ENCODE measurements at regions not wholly inside any gene's neighbourhood (a gene's known extent, or its start where the extent isn't known, plus 50 kb on each side); places are given as distances from the start of the nearest gene placed in this dataset.

DNA sequence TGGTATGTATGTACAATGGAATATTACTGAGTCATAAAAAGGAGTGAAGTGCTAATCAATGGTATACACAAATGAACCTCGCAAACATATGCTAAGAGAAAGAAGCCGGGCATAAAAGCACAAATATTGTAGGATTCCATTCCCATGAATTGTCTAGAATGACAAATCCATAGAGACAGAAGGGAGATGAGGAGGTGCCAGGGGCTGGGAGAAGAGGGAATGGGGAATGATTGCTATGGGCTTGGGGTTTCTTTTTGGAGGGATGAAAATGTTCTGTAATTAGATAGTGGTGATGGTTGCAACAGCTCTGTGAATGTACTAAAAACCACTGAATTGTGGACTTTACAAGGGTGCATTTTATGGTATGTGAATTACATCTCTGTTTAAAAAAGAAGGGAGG is 73.5 kb downstream of the GLI2 start:
- no peak for DNase-seq (ENCODE audit: low read depth in 2 of 2)

DNA sequence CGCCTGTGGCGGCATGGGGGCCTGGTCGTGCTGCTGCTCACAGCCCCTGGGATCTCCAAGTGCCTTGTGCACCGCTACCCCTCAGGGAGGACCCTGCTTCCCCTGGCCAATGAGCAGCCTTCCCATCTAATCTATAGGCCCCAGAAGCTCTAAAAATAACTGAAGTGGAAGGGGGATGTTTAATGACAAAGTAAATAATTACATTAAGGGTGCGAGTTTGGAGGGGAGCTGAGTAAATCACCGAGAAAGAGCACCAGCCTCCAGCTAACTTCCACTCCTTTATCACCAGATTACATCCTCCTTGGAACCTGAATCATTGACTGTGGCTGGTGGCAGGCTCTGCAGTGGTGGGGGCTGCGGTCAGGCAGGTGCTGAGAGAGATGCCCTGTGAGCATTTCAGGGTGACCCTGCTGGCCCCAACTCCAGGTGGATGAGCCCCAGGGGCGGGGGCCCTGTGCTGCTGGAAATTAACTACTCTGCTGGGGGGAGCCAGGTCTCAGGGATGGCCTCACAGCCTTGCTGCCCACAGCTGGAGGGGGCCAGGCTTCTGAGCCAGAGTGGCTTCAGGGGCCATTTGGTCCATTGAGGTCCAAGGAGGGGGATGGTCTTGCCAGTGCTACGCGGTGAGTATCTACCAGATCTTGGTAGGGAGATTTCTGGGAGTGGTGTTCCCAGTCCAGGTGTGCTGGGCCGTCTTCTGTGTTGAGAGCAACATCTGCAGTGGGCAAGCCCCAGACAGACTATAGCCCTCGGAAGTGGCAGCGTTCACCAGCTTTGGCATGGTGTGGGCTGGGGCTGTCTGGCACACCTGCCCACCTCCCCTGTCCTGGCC is 74.2 kb downstream of the GLI2 start:
- no peak for DNase-seq (ENCODE audit: low read depth in 2 of 2)

DNA sequence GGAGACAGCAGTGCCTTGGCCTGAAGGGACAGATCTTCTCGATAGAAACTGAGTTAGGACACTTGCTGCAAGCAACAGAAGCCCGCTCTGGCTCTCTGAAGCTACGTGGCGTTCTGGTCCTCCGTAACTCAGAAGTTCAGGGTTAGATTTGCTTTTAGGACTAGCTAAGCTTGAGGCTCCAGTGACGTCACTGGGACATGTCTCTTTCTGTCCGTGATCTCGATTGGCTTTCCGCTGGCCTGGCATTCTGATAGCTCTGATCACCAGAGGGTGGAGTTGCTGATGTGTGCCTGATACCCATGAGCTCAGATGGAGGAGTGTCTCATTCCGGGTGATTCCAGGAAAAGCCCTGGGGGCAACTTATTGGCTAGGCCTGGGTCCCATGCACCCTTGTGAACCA is 75.0 kb downstream of the GLI2 start:
- no peak for DNase-seq (ENCODE audit: low read depth in 2 of 2)

DNA sequence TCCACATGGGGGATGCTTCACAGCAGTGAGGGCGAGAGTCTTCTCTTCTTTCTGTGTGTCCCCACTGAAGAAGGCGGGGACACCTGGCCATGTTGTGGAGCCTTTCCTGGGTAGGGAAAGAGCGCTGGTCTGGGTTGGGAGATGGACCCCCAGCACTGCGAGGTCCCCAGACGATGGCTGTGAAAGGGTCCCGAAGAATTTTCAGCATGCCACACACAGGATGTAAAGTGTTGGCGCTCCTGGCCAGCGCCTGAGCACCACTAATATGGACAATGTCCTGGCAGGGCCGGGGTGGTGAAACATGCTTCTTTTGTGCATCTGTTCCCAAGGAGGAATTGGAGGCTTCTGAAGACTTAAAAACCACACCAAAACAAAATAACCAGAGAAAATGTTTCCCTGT is 77.2 kb downstream of the GLI2 start:
- DNase-seq (ENCODE audit: low read depth in 2 of 2) = no peak

GRCh38 chr2:120814352-120814751 is 78.7 kb downstream of the GLI2 start:
- no peak for DNase-seq (ENCODE audit: low read depth in 2 of 2)

GRCh38 chr2:120815292-120815691 is 79.6 kb downstream of the GLI2 start:
- no peak for DNase-seq (ENCODE audit: low read depth in 2 of 2)

GRCh38 chr2:120817136-120817955 is 81.7 kb downstream of the GLI2 start:
- no peak for DNase-seq (ENCODE audit: low read depth in 2 of 2)

- DNase-seq (ENCODE audit: low read depth in 2 of 2) = no peak
Observed at GRCh38 chr2:120817956-120818325, 82.3 kb downstream of the GLI2 start.

DNA sequence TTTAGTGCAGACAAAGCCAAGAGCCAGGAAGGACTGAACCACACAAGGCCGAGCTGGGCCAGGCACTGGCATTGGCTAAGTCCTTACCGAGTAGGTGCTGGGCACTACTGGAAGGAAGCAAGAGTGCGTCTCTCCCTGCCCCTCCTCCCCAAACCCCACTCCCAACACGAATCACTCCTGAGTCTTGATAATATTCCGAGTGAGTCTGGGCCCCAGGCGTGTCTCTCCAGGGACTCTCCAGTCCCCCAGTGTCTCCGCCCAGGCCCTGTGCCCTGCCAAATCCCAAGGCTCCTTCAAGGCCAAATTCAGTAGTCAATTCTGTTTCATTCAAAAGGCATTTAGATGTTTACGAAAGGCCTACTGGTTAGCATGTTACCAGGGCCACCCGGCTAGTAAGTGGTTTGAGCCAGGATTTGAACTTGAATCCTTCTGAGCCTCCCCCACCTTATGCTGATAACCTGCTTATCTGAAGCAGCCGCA is 82.8 kb downstream of the GLI2 start:
- no peak for DNase-seq (ENCODE audit: low read depth in 2 of 2)

- DNase-seq (ENCODE audit: low read depth in 2 of 2) = no peak
Observed at GRCh38 chr2:120819720-120820210, 84.1 kb downstream of the GLI2 start.

GRCh38 chr2:120820263-120820952 is 84.7 kb downstream of the GLI2 start:
- no peak for DNase-seq (ENCODE audit: low read depth in 2 of 2)

DNA sequence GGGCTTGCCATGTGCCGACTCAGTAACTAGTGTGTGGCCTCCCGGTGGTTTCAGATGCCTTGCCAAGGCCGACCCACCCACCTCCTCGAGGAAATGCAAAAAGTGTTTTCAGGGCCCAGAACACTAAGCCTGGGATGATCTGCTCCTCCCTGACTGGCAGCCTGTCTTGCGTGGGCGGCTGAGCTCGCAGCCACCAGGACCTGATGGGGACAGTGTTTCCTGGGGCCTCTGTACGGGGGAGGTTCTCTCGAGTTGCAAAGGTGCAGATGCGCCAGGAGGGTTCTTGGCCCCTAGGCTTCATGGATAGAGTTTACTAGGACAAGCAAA is 85.2 kb downstream of the GLI2 start:
- DNase-seq (ENCODE audit: low read depth in 2 of 2) = no peak

DNA sequence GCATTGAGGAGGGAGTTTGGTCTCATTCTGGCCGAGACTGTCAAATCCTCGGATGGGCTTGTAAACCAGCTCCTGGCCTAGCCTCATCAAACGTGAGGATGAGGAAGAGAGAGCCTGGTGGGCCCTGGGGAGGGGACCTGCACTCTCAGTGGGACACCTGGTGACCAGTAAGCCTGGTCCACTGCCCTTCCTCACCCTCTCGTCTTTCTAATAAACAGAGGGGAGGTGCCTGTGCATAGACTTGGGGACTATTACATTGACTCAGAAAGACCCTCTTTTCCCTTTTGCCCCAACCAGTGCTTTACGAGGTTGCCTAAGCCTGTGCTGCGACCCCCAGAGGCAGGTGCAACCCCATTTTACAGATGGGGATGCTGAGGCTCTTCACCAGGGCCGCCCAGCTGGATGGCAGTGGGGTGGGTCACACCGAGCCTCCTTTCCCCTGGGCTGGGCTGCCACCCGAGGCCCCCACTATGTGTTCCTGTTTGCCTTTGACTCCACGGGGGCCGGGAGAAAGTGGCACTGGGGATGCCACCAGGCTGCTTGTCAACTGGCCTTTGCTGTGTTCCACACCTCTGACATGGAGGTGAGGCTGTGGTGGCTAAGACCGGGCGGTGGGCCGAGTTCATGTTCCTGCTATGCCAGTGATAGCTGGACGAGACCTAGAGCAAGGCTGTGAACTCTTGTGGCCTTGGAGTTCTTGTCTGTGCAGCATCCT is 85.9 kb downstream of the GLI2 start:
- no peak for DNase-seq (ENCODE audit: low read depth in 2 of 2)

GRCh38 chr2:120822933-120823332 is 87.3 kb downstream of the GLI2 start:
- DNase-seq (ENCODE audit: low read depth in 2 of 2) = no peak

DNA sequence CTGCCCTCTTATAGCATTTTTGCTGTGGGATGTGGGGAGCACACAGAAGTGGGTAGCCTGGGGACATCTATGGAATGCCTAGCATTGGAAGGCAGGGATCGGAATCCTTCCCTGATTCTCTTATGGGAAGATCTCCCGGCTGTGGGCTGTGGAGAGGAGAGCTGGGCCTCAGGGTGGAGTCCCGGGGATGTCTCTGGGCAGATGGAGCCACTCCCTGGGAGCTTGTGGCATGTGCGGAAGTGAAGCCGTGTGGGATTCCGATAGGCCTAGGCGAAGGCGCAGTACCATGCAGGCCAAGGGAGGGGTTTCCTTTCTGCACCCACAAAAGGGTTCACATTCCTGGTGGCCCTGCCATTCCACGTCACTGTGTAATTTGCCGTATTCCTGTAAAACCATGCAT is 87.9 kb downstream of the GLI2 start:
- no peak for DNase-seq (ENCODE audit: low read depth in 2 of 2)

GRCh38 chr2:120824246-120824645 is 88.6 kb downstream of the GLI2 start:
- DNase-seq (ENCODE audit: low read depth in 2 of 2) = no peak

GRCh38 chr2:120825370-120826259 is 89.9 kb downstream of the GLI2 start:
- DNase-seq (ENCODE audit: low read depth in 2 of 2) = no peak

- DNase-seq (ENCODE audit: low read depth in 2 of 2) = no peak
Observed at GRCh38 chr2:120826260-120826648, 90.6 kb downstream of the GLI2 start.

DNA sequence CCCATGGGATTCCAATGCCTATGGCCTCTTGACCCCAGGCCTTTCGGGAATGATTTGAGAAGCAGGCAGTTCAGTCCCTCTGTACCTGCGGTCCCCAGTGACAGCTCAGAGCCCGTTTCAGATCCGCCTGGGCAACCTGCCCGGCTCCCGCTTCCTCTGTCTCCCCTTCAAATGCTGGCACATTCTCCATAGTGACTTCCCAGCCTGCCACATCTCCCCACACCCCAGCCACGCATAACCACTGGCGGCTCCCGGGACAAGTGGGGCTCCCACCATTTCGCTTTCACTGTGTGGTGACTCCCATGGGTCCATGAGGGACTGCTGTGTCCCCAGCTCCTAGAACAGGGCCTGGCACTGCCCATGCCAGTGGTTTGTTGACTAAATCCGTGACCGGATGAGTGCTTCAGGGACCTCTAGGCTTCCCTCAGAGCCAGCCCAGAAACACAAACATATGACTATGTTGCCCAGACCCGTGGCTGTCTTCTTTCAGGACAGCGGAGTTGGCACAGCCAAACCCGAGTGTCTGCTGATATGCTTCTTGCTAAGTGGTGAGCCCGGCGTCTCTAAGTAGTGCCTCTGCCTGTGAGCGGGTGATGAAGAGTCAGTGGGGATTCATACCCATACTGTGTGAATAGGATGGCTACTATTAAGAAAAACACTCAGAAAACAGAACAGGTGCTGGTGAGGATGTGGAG is 91.2 kb downstream of the GLI2 start:
- DNase-seq (ENCODE audit: low read depth in 2 of 2) = no peak

GRCh38 chr2:120828066-120828465 is 92.4 kb downstream of the GLI2 start:
- DNase-seq (ENCODE audit: low read depth in 2 of 2) = no peak

Measured in dermis microvascular lymphatic vessel endothelial cell (primary cell).